Nephron (organoid): ENCODE measurements at regions not wholly inside any gene's neighbourhood (a gene's known extent, or its start where the extent isn't known, plus 50 kb on each side); places are given as distances from the start of the nearest gene placed in this dataset.

Experiments
- H3K27ac Mint-ChIP-seq, 3 experiments: 2 replicates each; pipeline ENCODE4 v1.8.0; 2020; ENCODE audit warnings: mixed read lengths in 3 of 3, mild to moderate bottlenecking in 2 of 3, moderate library complexity in 1 of 3
- H3K27me3 Mint-ChIP-seq: 2 replicates; pipeline ENCODE4 v1.8.0; 2021; ENCODE audit warnings: low read depth, mild to moderate bottlenecking, moderate library complexity, mixed read lengths
- H3K36me3 Mint-ChIP-seq: 2 replicates; pipeline ENCODE4 v1.8.0; 2020; ENCODE audit warnings: low read depth, mixed read lengths
- H3K4me1 Mint-ChIP-seq: 2 replicates; pipeline ENCODE4 v1.8.0; 2020; ENCODE audit warnings: mixed read lengths
- H3K4me3 Mint-ChIP-seq, 3 experiments: 2 replicates each; pipeline ENCODE4 v1.8.0; 2020; ENCODE audit warnings: mild to moderate bottlenecking in 3 of 3, mixed read lengths in 3 of 3, moderate library complexity in 2 of 3
- H3K9me3 Mint-ChIP-seq: 2 replicates; pipeline ENCODE4 v1.8.0; 2020; ENCODE audit warnings: mixed read lengths
- CTCF ChIP-seq, 3 experiments: fragments of 200-600 bp; sonication (generic); IDR thresholded peaks; one replicate each; pipeline ENCODE4 v1.5.0; 2021; ENCODE audit warnings: antibody characterized with exemption in 3 of 3; ENCODE audit not compliant: unreplicated experiment in 3 of 3

- no peak for TF ChIP-seq CTCF (IDR thresholded peaks at IDR 0.05; ENCODE audit: unreplicated experiment in 3 of 3)
- Mint-ChIP-seq H3K27ac (peak overlapping the region in 1 of 3 experiments; percentile 12), H3K4me3 (no peak overlapping the region), H3K9me3 (peaks cover 6% of the 10 kb centered on the region), H3K4me1 (no peaks in the 10 kb centered on the region), H3K36me3 (no peaks in the 10 kb centered on the region), H3K27me3 (no peaks in the 10 kb centered on the region)
These were observed 588.2 kb upstream of the TENM4 start for GRCh38 chr11:80028998-80029397.

- no peak overlapping the region for H3K4me3 Mint-ChIP-seq
- no peak overlapping the region for H3K27ac Mint-ChIP-seq
- no peaks in the 10 kb centered on the region for H3K36me3 Mint-ChIP-seq
- no peaks in the 10 kb centered on the region for H3K27me3 Mint-ChIP-seq
- H3K9me3 Mint-ChIP-seq: peaks cover 2% of the 10 kb centered on the region
- no peak for TF ChIP-seq CTCF (IDR thresholded peaks at IDR 0.05; ENCODE audit: unreplicated experiment in 3 of 3)
- no peaks in the 10 kb centered on the region for H3K4me1 Mint-ChIP-seq
These were observed 583.3 kb upstream of the TENM4 start for GRCh38 chr11:80024119-80024518.

- H3K27me3 Mint-ChIP-seq: no peaks in the 10 kb centered on the region
- peaks cover 2% of the 10 kb centered on the region for H3K9me3 Mint-ChIP-seq
- peak overlapping the region in 1 of 3 experiments; percentile 5 for H3K27ac Mint-ChIP-seq
- no peak overlapping the region for H3K4me3 Mint-ChIP-seq
- TF ChIP-seq CTCF (IDR thresholded peaks at IDR 0.05; ENCODE audit: unreplicated experiment in 3 of 3): no peak
- H3K36me3 Mint-ChIP-seq: no peaks in the 10 kb centered on the region
- no peaks in the 10 kb centered on the region for H3K4me1 Mint-ChIP-seq
These were observed 582.6 kb upstream of the TENM4 start for GRCh38 chr11:80023386-80023785.

GRCh38 chr11:80010536-80010935, 569.7 kb upstream of the TENM4 start:
- Mint-ChIP-seq H3K27me3 (no peaks in the 10 kb centered on the region), H3K36me3 (no peaks in the 10 kb centered on the region), H3K9me3 (peaks cover 4% of the 10 kb centered on the region), H3K4me1 (peaks cover 12% of the 10 kb centered on the region), H3K4me3 (no peak overlapping the region), H3K27ac (no peak overlapping the region)
- no peak for TF ChIP-seq CTCF (IDR thresholded peaks at IDR 0.05; ENCODE audit: unreplicated experiment in 3 of 3)

- no peaks in the 10 kb centered on the region for H3K36me3 Mint-ChIP-seq
- H3K27me3 Mint-ChIP-seq: no peaks in the 10 kb centered on the region
- no peak overlapping the region for H3K27ac Mint-ChIP-seq
- H3K4me3 Mint-ChIP-seq: no peak overlapping the region
- no peak for TF ChIP-seq CTCF (IDR thresholded peaks at IDR 0.05; ENCODE audit: unreplicated experiment in 3 of 3)
- peaks cover 12% of the 10 kb centered on the region for H3K4me1 Mint-ChIP-seq
- H3K9me3 Mint-ChIP-seq: peaks cover 5% of the 10 kb centered on the region
These were observed 568.3 kb upstream of the TENM4 start for GRCh38 chr11:80009081-80009480.

GRCh38 chr11:80007616-80008015, 566.8 kb upstream of the TENM4 start:
- Mint-ChIP-seq H3K4me1 (peaks cover 12% of the 10 kb centered on the region), H3K27me3 (no peaks in the 10 kb centered on the region), H3K27ac (peak overlapping the region in 1 of 3 experiments; percentile 42), H3K9me3 (peaks cover 5% of the 10 kb centered on the region), H3K4me3 (peak overlapping the region in 2 of 3 experiments; percentile 19 to 63), H3K36me3 (no peaks in the 10 kb centered on the region)
- no peak for TF ChIP-seq CTCF (IDR thresholded peaks at IDR 0.05; ENCODE audit: unreplicated experiment in 3 of 3)
